ENCODE measurements at regions not wholly inside any gene's neighbourhood (a gene's known extent, or its start where the extent isn't known, plus 50 kb on each side); places are given as distances from the start of the nearest gene placed in this dataset.

GRCh38 chr16:64206862-64207261 lies 915.0 kb downstream of the CDH11 start:
- intact Hi-C loops (cut with micrococcal nuclease; ENCODE audit: unreplicated experiment) = no loop called here
- Mint-ChIP-seq H3K27ac (ENCODE audit: unreplicated experiment) (no peak overlapping the region), H3K4me3 (ENCODE audit: unreplicated experiment) (no peak overlapping the region), H3K36me3 (ENCODE audit: insufficient read depth, unreplicated experiment) (no peaks in the 10 kb centered on the region), H3K27me3 (ENCODE audit: insufficient read depth, unreplicated experiment) (peaks cover 19% of the 10 kb centered on the region), H3K4me1 (ENCODE audit: low read depth, unreplicated experiment) (no peaks in the 10 kb centered on the region), H3K9me3 (ENCODE audit: unreplicated experiment) (no peaks in the 10 kb centered on the region)
- H3K4me1 ChIP-seq = no peaks in the 10 kb centered on the region
- POLR2A ChIA-PET = no interaction called here
- no peak overlapping the region for H3K4me3 ChIP-seq (ENCODE audit: low read depth, low read length)
- H3K27me3 ChIP-seq (replicated peaks; ENCODE audit: control insufficient read depth, insufficient read depth, low read length) = no peaks in the 10 kb centered on the region
- TF ChIP-seq CTCF (IDR thresholded peaks at IDR 0.05; ENCODE audit: insufficient read depth in 1 of 2, low read depth in 1 of 2, low read length in 1 of 2, severe bottlenecking in 1 of 2, unreplicated experiment in 1 of 2) = no peak
- DNase-seq = no peak
- no TSS peak for BruUV-seq (replicated peaks)
- peaks cover 5% of the 10 kb centered on the region; the same call in 1 of the 2 replicates for H3K9me3 ChIP-seq
- H3K36me3 ChIP-seq (ENCODE audit: control insufficient read depth, insufficient read depth, low read length) = no peaks in the 10 kb centered on the region
- CTCF ChIA-PET = no interaction called here

- no peak overlapping the region for H3K4me3 ChIP-seq (ENCODE audit: low read depth, low read length)
- H3K9me3 ChIP-seq = no peaks in the 10 kb centered on the region
- no peaks in the 10 kb centered on the region for H3K27me3 ChIP-seq (replicated peaks; ENCODE audit: control insufficient read depth, insufficient read depth, low read length)
- Mint-ChIP-seq H3K4me1 (ENCODE audit: low read depth, unreplicated experiment) (no peaks in the 10 kb centered on the region), H3K9me3 (ENCODE audit: unreplicated experiment) (no peaks in the 10 kb centered on the region), H3K27ac (ENCODE audit: unreplicated experiment) (no peak overlapping the region), H3K4me3 (ENCODE audit: unreplicated experiment) (no peak overlapping the region), H3K27me3 (ENCODE audit: insufficient read depth, unreplicated experiment) (peaks cover 8% of the 10 kb centered on the region), H3K36me3 (ENCODE audit: insufficient read depth, unreplicated experiment) (no peaks in the 10 kb centered on the region)
- POLR2A ChIA-PET = no interaction called here
- H3K36me3 ChIP-seq (ENCODE audit: control insufficient read depth, insufficient read depth, low read length) = no peaks in the 10 kb centered on the region
- CTCF ChIA-PET = no interaction called here
- no TSS peak for BruUV-seq (replicated peaks)
- H3K4me1 ChIP-seq = no peaks in the 10 kb centered on the region
- intact Hi-C loops (cut with micrococcal nuclease; ENCODE audit: unreplicated experiment) = no loop called here
- TF ChIP-seq CTCF (IDR thresholded peaks at IDR 0.05; ENCODE audit: insufficient read depth in 1 of 2, low read depth in 1 of 2, low read length in 1 of 2, severe bottlenecking in 1 of 2, unreplicated experiment in 1 of 2) = no peak
- DNase-seq = no peak
Observed at GRCh38 chr16:64203126-64203525, 918.7 kb downstream of the CDH11 start.

- no peaks in the 10 kb centered on the region for H3K4me1 Mint-ChIP-seq (ENCODE audit: low read depth, unreplicated experiment)
- ChIA-PET POLR2A (no interaction called here), CTCF (no interaction called here)
- H3K36me3 Mint-ChIP-seq (ENCODE audit: insufficient read depth, unreplicated experiment) = no peaks in the 10 kb centered on the region
- no peak overlapping the region for H3K27ac Mint-ChIP-seq (ENCODE audit: unreplicated experiment)
- intact Hi-C loops (cut with micrococcal nuclease; ENCODE audit: unreplicated experiment) = no loop called here
- no peaks in the 10 kb centered on the region for H3K4me1 ChIP-seq
- H3K4me3 ChIP-seq (ENCODE audit: low read depth, low read length) = no peak overlapping the region
- H3K36me3 ChIP-seq (ENCODE audit: control insufficient read depth, insufficient read depth, low read length) = no peaks in the 10 kb centered on the region
- no peaks in the 10 kb centered on the region for H3K9me3 ChIP-seq
- no peak for DNase-seq
- no peaks in the 10 kb centered on the region for H3K9me3 Mint-ChIP-seq (ENCODE audit: unreplicated experiment)
- no peak overlapping the region for H3K4me3 Mint-ChIP-seq (ENCODE audit: unreplicated experiment)
- no TSS peak for BruUV-seq (replicated peaks)
- no peaks in the 10 kb centered on the region for H3K27me3 ChIP-seq (replicated peaks; ENCODE audit: control insufficient read depth, insufficient read depth, low read length)
- H3K27me3 Mint-ChIP-seq (ENCODE audit: insufficient read depth, unreplicated experiment) = peaks cover 8% of the 10 kb centered on the region
- TF ChIP-seq CTCF (IDR thresholded peaks at IDR 0.05; ENCODE audit: insufficient read depth in 1 of 2, low read depth in 1 of 2, low read length in 1 of 2, severe bottlenecking in 1 of 2, unreplicated experiment in 1 of 2) = no peak
Observed at GRCh38 chr16:64202571-64202970, 919.3 kb downstream of the CDH11 start.
